B cell (primary cell): ENCODE measurements at regions not wholly inside any gene's neighbourhood (a gene's known extent, or its start where the extent isn't known, plus 50 kb on each side); places are given as distances from the start of the nearest gene placed in this dataset.

Source experiments
- ATAC-seq: fragments of 200-7000 bp; cut with Tn5 transposase; one replicate; pipeline ENCODE4 v1.10.0; 2021; ENCODE audit warnings: low read depth, mild to moderate bottlenecking, moderate number of reproducible peaks, moderate library complexity
- CTCF ChIA-PET: fragments of 350-600 bp; sonication (Branson Sonifier 250); formaldehyde crosslinking; loops from one replicate; lab custom pipeline; 2021; ENCODE audit warnings: antibody characterized with exemption, inconsistent platforms; lab: Charles Lee
- POLR2A ChIA-PET: fragments of 350-600 bp; sonication (Branson Sonifier 250); formaldehyde crosslinking; loops from one replicate; lab custom pipeline; 2021; ENCODE audit warnings: antibody characterized with exemption; lab: Charles Lee
- DNase-seq: peaks from one replicate; pipeline ENCODE4 v3.0.0; 2013
- H2AFZ ChIP-seq: 2 replicates; pipeline ENCODE4 v1.6.1; 2012; ENCODE audit warnings: mild to moderate bottlenecking, low read depth, low read length; ENCODE audit not compliant: insufficient read depth, poor library complexity, severe bottlenecking
- H3K27ac ChIP-seq, 2 donors: 1 replicate in 1 of 2; 2 replicates in 1 of 2; pipeline ENCODE4 v1.5.1; 2012 to 2013; ENCODE audit warnings: low read length in 2 of 2, mild to moderate bottlenecking in 2 of 2, moderate library complexity in 1 of 2
- H3K27me3 ChIP-seq, 4 experiments: fragments of 200-600 bp in 1 of 4; sonication (generic) in 1 of 4; replicated peaks in 1 of 4; 1 replicate in 2 of 4; 2 replicates in 2 of 4; pipeline versions ENCODE4 v1.6.1 to v1.7.0; 2013 to 2016; ENCODE audit warnings: low read length in 3 of 4, mild to moderate bottlenecking in 2 of 4, mixed read lengths in 1 of 4, moderate library complexity in 1 of 4; ENCODE audit not compliant: insufficient read depth in 4 of 4, control insufficient read depth in 3 of 4; ENCODE audit errors: control extremely low read depth in 1 of 4
- H3K36me3 ChIP-seq, 2 experiments: replicated peaks in 1 of 2; 1 replicate in 1 of 2; 2 replicates in 1 of 2; pipeline versions ENCODE4 v1.6.1 to v1.7.1; 2013; ENCODE audit warnings: low read length in 1 of 2; ENCODE audit not compliant: insufficient read depth in 2 of 2, control insufficient read depth in 1 of 2; ENCODE audit errors: control extremely low read depth in 1 of 2, extremely low read depth in 1 of 2
- H3K4me1 ChIP-seq, 2 donors: fragments of 200-600 bp in 1 of 2; sonication (generic) in 1 of 2; 1 replicate in 1 of 2; 2 replicates in 1 of 2; pipeline versions ENCODE4 v1.5.1 to v1.6.1; 2013 to 2017; ENCODE audit warnings: low read length in 2 of 2; ENCODE audit not compliant: control insufficient read depth in 2 of 2, insufficient read depth in 2 of 2
- H3K4me2 ChIP-seq: replicated peaks from 2 replicates; pipeline ENCODE3; 2012; ENCODE audit warnings: mild to moderate bottlenecking, low read depth, low read length; ENCODE audit not compliant: poor library complexity, severe bottlenecking
- H3K4me3 ChIP-seq, 5 experiments: fragments of 200-600 bp in 1 of 5; sonication (generic) in 1 of 5; 1 replicate in 3 of 5; 2 replicates in 2 of 5; pipeline versions ENCODE4 v1.5.1 to v1.7.0; 2011 to 2016; ENCODE audit warnings: low read length in 4 of 5, mild to moderate bottlenecking in 4 of 5, low read depth in 2 of 5, control low read depth in 1 of 5, moderate library complexity in 1 of 5; ENCODE audit not compliant: insufficient read depth in 1 of 5; ENCODE audit errors: control extremely low read depth in 1 of 5, extremely low read depth in 1 of 5
- H3K79me2 ChIP-seq: fragments of 200-600 bp; sonication (generic); one replicate; pipeline ENCODE4 v1.6.0; 2016; ENCODE audit warnings: low read length; ENCODE audit not compliant: control insufficient read depth, insufficient read depth
- H3K9ac ChIP-seq: fragments of 200-600 bp; sonication (generic); 2 replicates; pipeline ENCODE4 v1.6.1; 2017; ENCODE audit warnings: mild to moderate bottlenecking, low read length, moderate library complexity
- H3K9me3 ChIP-seq, 3 donors: one replicate each; pipeline versions ENCODE4 v1.6.1 to v1.7.1; 2013; ENCODE audit warnings: low read length in 2 of 3; ENCODE audit not compliant: control insufficient read depth in 2 of 3, insufficient read depth in 1 of 3; ENCODE audit errors: control extremely low read depth in 1 of 3
- H4K20me1 ChIP-seq: 2 replicates; pipeline ENCODE4 v1.6.0; 2012; ENCODE audit warnings: mild to moderate bottlenecking, low read length; ENCODE audit not compliant: insufficient read depth, control insufficient read depth, poor library complexity, severe bottlenecking
- H3K27ac Mint-ChIP-seq: one replicate; pipeline ENCODE4 v1.8.0; 2021; ENCODE audit warnings: mixed read lengths
- H3K27me3 Mint-ChIP-seq: one replicate; pipeline ENCODE4 v1.8.0; 2021; ENCODE audit warnings: mixed read lengths
- H3K4me1 Mint-ChIP-seq: one replicate; pipeline ENCODE4 v1.8.0; 2021; ENCODE audit warnings: mixed read lengths
- H3K4me3 Mint-ChIP-seq: one replicate; pipeline ENCODE4 v1.8.0; 2021; ENCODE audit warnings: mixed read lengths
- H3K9me3 Mint-ChIP-seq: one replicate; pipeline ENCODE4 v1.8.0; 2022; ENCODE audit warnings: mixed read lengths; ENCODE audit not compliant: insufficient read depth
- CTCF ChIP-seq: fragments of 200-600 bp; IDR thresholded peaks from one replicate; pipeline ENCODE4 v1.8.0; 2022; ENCODE audit warnings: antibody characterized with exemption, mild to moderate bottlenecking
- EZH2 ChIP-seq: IDR thresholded peaks from 2 replicates; pipeline ENCODE4 v1.6.1; 2012; ENCODE audit warnings: borderline replicate concordance, low read depth, mild to moderate bottlenecking, moderate library complexity, low read length; ENCODE audit not compliant: insufficient read depth, poor library complexity, severe bottlenecking
- WGBS: methylation state at CpG from one replicate; pipeline ENCODE4 v1.1.5; 2013; ENCODE audit warnings: missing lambda C conversion rate; ENCODE audit not compliant: insufficient coverage; 5-methylcytosine and 5-hydroxymethylcytosine counted together
- intact Hi-C: fragments of 100-400 bp; cut with micrococcal nuclease; formaldehyde crosslinking; loops from one replicate; pipeline ENCODE4 v1.10.0; 2022

DNA sequence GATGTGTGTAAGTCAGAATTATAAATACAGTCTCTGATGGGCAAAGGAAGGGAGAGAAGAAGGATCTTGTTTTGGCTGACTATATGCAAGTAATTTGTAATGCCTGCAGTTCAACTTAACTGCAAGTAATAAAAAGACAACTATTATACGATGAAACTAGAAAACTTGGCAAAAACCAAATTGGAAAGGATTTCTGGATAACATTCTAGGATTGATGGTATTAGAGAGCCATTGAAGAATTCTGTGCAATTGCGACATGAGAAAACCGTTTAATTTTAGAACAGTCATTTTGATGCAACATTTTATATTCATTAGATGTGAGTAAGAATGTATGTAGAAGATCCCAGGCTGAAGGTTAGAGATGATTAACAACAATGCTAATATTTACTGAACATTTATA is 1334.1 kb downstream of the EFNB2 start:
- CTCF ChIA-PET, result interaction anchor here (1.5 kb wide), 1 partner anchor 22 kb away, joined by 3 read pairs; no protein-coding TSS in a partner anchor
- no peaks in the 10 kb centered on the region for H3K9me3 Mint-ChIP-seq
- no peaks in the 10 kb centered on the region for H3K9me3 ChIP-seq
- no peaks in the 10 kb centered on the region for H3K36me3 ChIP-seq
- no peak overlapping the region for H3K27ac ChIP-seq
- H3K27me3 Mint-ChIP-seq, result no peaks in the 10 kb centered on the region
- no peak overlapping the region for H3K9ac ChIP-seq
- no CpG with 5 or more reads among the region's 3 CpGs for WGBS
- POLR2A ChIA-PET, result no interaction called here
- H3K4me3 ChIP-seq, result no peak overlapping the region
- DNase-seq (no peak), ATAC-seq (no peak)
- no peak overlapping the region for H3K4me2 ChIP-seq
- no peaks in the 10 kb centered on the region for H3K27me3 ChIP-seq
- no peak overlapping the region for H2AFZ ChIP-seq
- no peaks in the 10 kb centered on the region for H3K4me1 ChIP-seq
- intact Hi-C loops, result no loop called here
- no peak for TF ChIP-seq CTCF
- TF ChIP-seq EZH2, result no peak
- no peaks in the 10 kb centered on the region for H3K4me1 Mint-ChIP-seq
- no peak overlapping the region for H3K4me3 Mint-ChIP-seq
- H3K79me2 ChIP-seq, result no peaks in the 10 kb centered on the region
- H4K20me1 ChIP-seq, result no peaks in the 10 kb centered on the region
- no peak overlapping the region for H3K27ac Mint-ChIP-seq

DNA sequence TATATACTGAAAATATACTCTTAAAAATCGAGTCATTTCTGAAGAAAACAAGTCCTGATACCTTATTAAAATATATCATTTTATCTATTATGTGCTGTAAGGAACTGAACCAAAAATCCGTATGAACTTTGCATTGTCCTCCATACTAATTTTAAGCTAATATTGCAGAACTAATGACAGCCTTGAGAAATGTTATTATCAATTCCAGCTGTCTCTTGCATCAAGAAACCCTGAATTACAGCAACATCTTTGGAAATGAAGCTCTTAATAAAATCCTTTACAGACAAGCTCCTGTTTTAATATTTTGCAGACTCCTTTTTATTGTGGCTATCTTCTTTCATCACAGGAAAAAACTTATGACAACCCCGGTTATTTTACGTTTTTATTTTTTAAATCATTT is 1335.3 kb downstream of the EFNB2 start:
- DNase-seq (no peak), ATAC-seq (no peak)
- H3K4me1 ChIP-seq, result no peaks in the 10 kb centered on the region
- H3K27me3 ChIP-seq, result no peaks in the 10 kb centered on the region
- no peaks in the 10 kb centered on the region for H3K79me2 ChIP-seq
- Mint-ChIP-seq H3K27ac (no peak overlapping the region), H3K27me3 (no peaks in the 10 kb centered on the region), H3K9me3 (no peaks in the 10 kb centered on the region), H3K4me1 (no peaks in the 10 kb centered on the region), H3K4me3 (no peak overlapping the region)
- no CpG with 5 or more reads among the region's 4 CpGs for WGBS
- no peak overlapping the region for H3K9ac ChIP-seq
- CTCF ChIA-PET, result no interaction called here
- no peak overlapping the region for H2AFZ ChIP-seq
- H3K4me3 ChIP-seq, result no peak overlapping the region
- H3K9me3 ChIP-seq, result no peaks in the 10 kb centered on the region
- H4K20me1 ChIP-seq, result no peaks in the 10 kb centered on the region
- POLR2A ChIA-PET, result no interaction called here
- intact Hi-C loops, result no loop called here
- TF ChIP-seq CTCF, result no peak
- TF ChIP-seq EZH2, result no peak
- H3K4me2 ChIP-seq, result no peak overlapping the region
- H3K27ac ChIP-seq, result no peak overlapping the region
- H3K36me3 ChIP-seq, result no peaks in the 10 kb centered on the region
